ENCODE measurements at regions not wholly inside any gene's neighbourhood (a gene's known extent, or its start where the extent isn't known, plus 50 kb on each side); places are given as distances from the start of the nearest gene placed in this dataset.

DNA sequence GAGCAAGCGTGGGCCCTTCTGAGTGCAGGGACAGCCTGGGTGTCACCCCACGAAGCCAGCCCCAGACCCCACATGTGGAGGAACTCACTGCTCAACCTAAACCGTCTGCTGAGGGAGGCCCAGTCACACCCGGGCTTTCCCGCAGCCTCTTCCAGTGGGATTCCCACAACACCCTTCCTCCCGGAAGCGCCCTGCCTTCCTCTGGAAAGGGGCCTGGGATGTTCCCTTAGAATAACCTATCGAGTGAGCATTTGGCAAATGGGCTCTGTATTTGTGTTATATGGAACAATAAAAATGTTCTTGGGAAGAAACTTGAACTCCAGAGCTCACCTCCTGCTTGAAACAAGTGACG lies 100.0 kb upstream of the DUSP22 start:
- TF ChIP-seq, protein P1, sequence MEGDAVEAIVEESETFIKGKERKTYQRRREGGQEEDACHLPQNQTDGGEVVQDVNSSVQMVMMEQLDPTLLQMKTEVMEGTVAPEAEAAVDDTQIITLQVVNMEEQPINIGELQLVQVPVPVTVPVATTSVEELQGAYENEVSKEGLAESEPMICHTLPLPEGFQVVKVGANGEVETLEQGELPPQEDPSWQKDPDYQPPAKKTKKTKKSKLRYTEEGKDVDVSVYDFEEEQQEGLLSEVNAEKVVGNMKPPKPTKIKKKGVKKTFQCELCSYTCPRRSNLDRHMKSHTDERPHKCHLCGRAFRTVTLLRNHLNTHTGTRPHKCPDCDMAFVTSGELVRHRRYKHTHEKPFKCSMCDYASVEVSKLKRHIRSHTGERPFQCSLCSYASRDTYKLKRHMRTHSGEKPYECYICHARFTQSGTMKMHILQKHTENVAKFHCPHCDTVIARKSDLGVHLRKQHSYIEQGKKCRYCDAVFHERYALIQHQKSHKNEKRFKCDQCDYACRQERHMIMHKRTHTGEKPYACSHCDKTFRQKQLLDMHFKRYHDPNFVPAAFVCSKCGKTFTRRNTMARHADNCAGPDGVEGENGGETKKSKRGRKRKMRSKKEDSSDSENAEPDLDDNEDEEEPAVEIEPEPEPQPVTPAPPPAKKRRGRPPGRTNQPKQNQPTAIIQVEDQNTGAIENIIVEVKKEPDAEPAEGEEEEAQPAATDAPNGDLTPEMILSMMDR (tag by site-specific recombination; IDR thresholded peaks at IDR 0.05) = no peak
- TF ChIP-seq ZNF274 (IDR thresholded peaks at IDR 0.05; ENCODE audit: low read length) = no peak
- no peak for TF ChIP-seq ZNF274 (tag by site-specific recombination; IDR thresholded peaks at IDR 0.05; ENCODE audit: borderline replicate concordance)
- TF ChIP-seq, protein P2, sequence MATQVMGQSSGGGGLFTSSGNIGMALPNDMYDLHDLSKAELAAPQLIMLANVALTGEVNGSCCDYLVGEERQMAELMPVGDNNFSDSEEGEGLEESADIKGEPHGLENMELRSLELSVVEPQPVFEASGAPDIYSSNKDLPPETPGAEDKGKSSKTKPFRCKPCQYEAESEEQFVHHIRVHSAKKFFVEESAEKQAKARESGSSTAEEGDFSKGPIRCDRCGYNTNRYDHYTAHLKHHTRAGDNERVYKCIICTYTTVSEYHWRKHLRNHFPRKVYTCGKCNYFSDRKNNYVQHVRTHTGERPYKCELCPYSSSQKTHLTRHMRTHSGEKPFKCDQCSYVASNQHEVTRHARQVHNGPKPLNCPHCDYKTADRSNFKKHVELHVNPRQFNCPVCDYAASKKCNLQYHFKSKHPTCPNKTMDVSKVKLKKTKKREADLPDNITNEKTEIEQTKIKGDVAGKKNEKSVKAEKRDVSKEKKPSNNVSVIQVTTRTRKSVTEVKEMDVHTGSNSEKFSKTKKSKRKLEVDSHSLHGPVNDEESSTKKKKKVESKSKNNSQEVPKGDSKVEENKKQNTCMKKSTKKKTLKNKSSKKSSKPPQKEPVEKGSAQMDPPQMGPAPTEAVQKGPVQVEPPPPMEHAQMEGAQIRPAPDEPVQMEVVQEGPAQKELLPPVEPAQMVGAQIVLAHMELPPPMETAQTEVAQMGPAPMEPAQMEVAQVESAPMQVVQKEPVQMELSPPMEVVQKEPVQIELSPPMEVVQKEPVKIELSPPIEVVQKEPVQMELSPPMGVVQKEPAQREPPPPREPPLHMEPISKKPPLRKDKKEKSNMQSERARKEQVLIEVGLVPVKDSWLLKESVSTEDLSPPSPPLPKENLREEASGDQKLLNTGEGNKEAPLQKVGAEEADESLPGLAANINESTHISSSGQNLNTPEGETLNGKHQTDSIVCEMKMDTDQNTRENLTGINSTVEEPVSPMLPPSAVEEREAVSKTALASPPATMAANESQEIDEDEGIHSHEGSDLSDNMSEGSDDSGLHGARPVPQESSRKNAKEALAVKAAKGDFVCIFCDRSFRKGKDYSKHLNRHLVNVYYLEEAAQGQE (tag by site-specific recombination; IDR thresholded peaks at IDR 0.05) = no peak
- TF ChIP-seq, protein P3, sequence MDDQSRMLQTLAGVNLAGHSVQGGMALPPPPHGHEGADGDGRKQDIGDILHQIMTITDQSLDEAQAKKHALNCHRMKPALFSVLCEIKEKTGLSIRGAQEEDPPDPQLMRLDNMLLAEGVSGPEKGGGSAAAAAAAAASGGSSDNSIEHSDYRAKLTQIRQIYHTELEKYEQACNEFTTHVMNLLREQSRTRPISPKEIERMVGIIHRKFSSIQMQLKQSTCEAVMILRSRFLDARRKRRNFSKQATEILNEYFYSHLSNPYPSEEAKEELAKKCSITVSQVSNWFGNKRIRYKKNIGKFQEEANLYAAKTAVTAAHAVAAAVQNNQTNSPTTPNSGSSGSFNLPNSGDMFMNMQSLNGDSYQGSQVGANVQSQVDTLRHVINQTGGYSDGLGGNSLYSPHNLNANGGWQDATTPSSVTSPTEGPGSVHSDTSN (CRISPR knock-in tag; IDR thresholded peaks at IDR 0.05) = no peak
- TF ChIP-seq ZNF335 (tag by site-specific recombination; conservative IDR thresholded peaks at IDR 0.05) = no peak
- no peak for TF ChIP-seq ZNF23 (tag by site-specific recombination; IDR thresholded peaks at IDR 0.05; ENCODE audit: borderline replicate concordance)
- TF ChIP-seq ZBTB1 (tag by site-specific recombination; IDR thresholded peaks at IDR 0.05) = no peak
- no peak for TF ChIP-seq SALL2 (tag by site-specific recombination; IDR thresholded peaks at IDR 0.05; ENCODE audit: borderline replicate concordance)
- TF ChIP-seq SCRT1 (tag by site-specific recombination; IDR thresholded peaks at IDR 0.05; ENCODE audit: borderline replicate concordance) = no peak
- TF ChIP-seq, protein P4, sequence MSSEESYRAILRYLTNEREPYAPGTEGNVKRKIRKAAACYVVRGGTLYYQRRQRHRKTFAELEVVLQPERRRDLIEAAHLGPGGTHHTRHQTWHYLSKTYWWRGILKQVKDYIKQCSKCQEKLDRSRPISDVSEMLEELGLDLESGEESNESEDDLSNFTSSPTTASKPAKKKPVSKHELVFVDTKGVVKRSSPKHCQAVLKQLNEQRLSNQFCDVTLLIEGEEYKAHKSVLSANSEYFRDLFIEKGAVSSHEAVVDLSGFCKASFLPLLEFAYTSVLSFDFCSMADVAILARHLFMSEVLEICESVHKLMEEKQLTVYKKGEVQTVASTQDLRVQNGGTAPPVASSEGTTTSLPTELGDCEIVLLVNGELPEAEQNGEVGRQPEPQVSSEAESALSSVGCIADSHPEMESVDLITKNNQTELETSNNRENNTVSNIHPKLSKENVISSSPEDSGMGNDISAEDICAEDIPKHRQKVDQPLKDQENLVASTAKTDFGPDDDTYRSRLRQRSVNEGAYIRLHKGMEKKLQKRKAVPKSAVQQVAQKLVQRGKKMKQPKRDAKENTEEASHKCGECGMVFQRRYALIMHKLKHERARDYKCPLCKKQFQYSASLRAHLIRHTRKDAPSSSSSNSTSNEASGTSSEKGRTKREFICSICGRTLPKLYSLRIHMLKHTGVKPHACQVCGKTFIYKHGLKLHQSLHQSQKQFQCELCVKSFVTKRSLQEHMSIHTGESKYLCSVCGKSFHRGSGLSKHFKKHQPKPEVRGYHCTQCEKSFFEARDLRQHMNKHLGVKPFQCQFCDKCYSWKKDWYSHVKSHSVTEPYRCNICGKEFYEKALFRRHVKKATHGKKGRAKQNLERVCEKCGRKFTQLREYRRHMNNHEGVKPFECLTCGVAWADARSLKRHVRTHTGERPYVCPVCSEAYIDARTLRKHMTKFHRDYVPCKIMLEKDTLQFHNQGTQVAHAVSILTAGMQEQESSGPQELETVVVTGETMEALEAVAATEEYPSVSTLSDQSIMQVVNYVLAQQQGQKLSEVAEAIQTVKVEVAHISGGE (tag by site-specific recombination; conservative IDR thresholded peaks at IDR 0.05; ENCODE audit: low read depth) = no peak
- TF ChIP-seq, protein P5, sequence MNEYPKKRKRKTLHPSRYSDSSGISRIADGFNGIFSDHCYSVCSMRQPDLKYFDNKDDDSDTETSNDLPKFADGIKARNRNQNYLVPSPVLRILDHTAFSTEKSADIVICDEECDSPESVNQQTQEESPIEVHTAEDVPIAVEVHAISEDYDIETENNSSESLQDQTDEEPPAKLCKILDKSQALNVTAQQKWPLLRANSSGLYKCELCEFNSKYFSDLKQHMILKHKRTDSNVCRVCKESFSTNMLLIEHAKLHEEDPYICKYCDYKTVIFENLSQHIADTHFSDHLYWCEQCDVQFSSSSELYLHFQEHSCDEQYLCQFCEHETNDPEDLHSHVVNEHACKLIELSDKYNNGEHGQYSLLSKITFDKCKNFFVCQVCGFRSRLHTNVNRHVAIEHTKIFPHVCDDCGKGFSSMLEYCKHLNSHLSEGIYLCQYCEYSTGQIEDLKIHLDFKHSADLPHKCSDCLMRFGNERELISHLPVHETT (tag by site-specific recombination; IDR thresholded peaks at IDR 0.05) = no peak

Data from HEK293 (cell line).